ENCODE measurements at regions not wholly inside any gene's neighbourhood (a gene's known extent, or its start where the extent isn't known, plus 50 kb on each side); places are given as distances from the start of the nearest gene placed in this dataset.

GRCh38 chr4:31078661-31079060 is 358.5 kb downstream of the PCDH7 start:
- Histone ChIP-seq H3K4me1 (ENCODE audit: insufficient read depth, low read length, poor library complexity, severe bottlenecking) (no peaks in the 10 kb centered on the region), H3K4me3 (ENCODE audit: low read length, poor library complexity, severe bottlenecking) (no peak overlapping the region), H4K20me1 (ENCODE audit: insufficient read depth, low read length, poor library complexity, severe bottlenecking) (peaks cover 2% of the 10 kb centered on the region), H3F3A (ENCODE audit: low read depth) (no peaks in the 10 kb centered on the region), H3K79me2 (ENCODE audit: insufficient read depth, low read length) (no peaks in the 10 kb centered on the region), H3K27me3 (ENCODE audit: insufficient read depth, low read length, poor library complexity, severe bottlenecking) (no peaks in the 10 kb centered on the region), H3K36me3 (ENCODE audit: insufficient read depth, low read length) (no peaks in the 10 kb centered on the region), H3K9me2 (replicated peaks; ENCODE audit: low read depth, low read length) (no peaks in the 10 kb centered on the region), H3K4me2 (ENCODE audit: low read depth, low read length, poor library complexity, severe bottlenecking) (no peak overlapping the region), H2AFZ (ENCODE audit: low read length) (no peak overlapping the region), H3K9me3 (ENCODE audit: insufficient read depth, low read depth, low read length) (no peaks in the 10 kb centered on the region), H3K9ac (ENCODE audit: low read depth, low read length, poor library complexity, severe bottlenecking) (no peak overlapping the region)
- TF ChIP-seq CTCF (conservative IDR thresholded peaks at IDR 0.05; ENCODE audit: low read length) (no peak), EZH2phosphoT487 (IDR thresholded peaks at IDR 0.05; ENCODE audit: borderline replicate concordance) (no peak)

GRCh38 chr4:31080887-31081286 is 360.7 kb downstream of the PCDH7 start:
- TF ChIP-seq EZH2phosphoT487 (IDR thresholded peaks at IDR 0.05; ENCODE audit: borderline replicate concordance) = no peak
- TF ChIP-seq CTCF (conservative IDR thresholded peaks at IDR 0.05; ENCODE audit: low read length) = no peak
- H3K4me3 ChIP-seq (ENCODE audit: low read length, poor library complexity, severe bottlenecking) = no peak overlapping the region

GRCh38 chr4:31081366-31081765 is 361.2 kb downstream of the PCDH7 start:
- H3K4me2 ChIP-seq (ENCODE audit: low read depth, low read length, poor library complexity, severe bottlenecking) = no peak overlapping the region
- H2AFZ ChIP-seq (ENCODE audit: low read length) = no peak overlapping the region

More at GRCh38 chr4:31080887-31081286, 360.7 kb downstream of the PCDH7 start:
- Histone ChIP-seq H3K4me1 (ENCODE audit: insufficient read depth, low read length, poor library complexity, severe bottlenecking) (no peaks in the 10 kb centered on the region), H3K9ac (ENCODE audit: low read depth, low read length, poor library complexity, severe bottlenecking) (no peak overlapping the region), H3K27me3 (ENCODE audit: insufficient read depth, low read length, poor library complexity, severe bottlenecking) (no peaks in the 10 kb centered on the region), H4K20me1 (ENCODE audit: insufficient read depth, low read length, poor library complexity, severe bottlenecking) (peaks cover 2% of the 10 kb centered on the region), H3K79me2 (ENCODE audit: insufficient read depth, low read length) (no peaks in the 10 kb centered on the region), H3K9me3 (ENCODE audit: insufficient read depth, low read depth, low read length) (no peaks in the 10 kb centered on the region), H3K36me3 (ENCODE audit: insufficient read depth, low read length) (no peaks in the 10 kb centered on the region), H3F3A (ENCODE audit: low read depth) (no peaks in the 10 kb centered on the region), H3K9me2 (replicated peaks; ENCODE audit: low read depth, low read length) (no peaks in the 10 kb centered on the region), H3K4me2 (ENCODE audit: low read depth, low read length, poor library complexity, severe bottlenecking) (no peak overlapping the region), H2AFZ (ENCODE audit: low read length) (no peak overlapping the region)

More at GRCh38 chr4:31081366-31081765, 361.2 kb downstream of the PCDH7 start:
- Histone ChIP-seq H3K36me3 (ENCODE audit: insufficient read depth, low read length) (no peaks in the 10 kb centered on the region), H3F3A (ENCODE audit: low read depth) (no peaks in the 10 kb centered on the region), H3K27me3 (ENCODE audit: insufficient read depth, low read length, poor library complexity, severe bottlenecking) (no peaks in the 10 kb centered on the region), H3K4me1 (ENCODE audit: insufficient read depth, low read length, poor library complexity, severe bottlenecking) (no peaks in the 10 kb centered on the region), H3K9me3 (ENCODE audit: insufficient read depth, low read depth, low read length) (no peaks in the 10 kb centered on the region), H4K20me1 (ENCODE audit: insufficient read depth, low read length, poor library complexity, severe bottlenecking) (peaks cover 2% of the 10 kb centered on the region), H3K4me3 (ENCODE audit: low read length, poor library complexity, severe bottlenecking) (no peak overlapping the region), H3K79me2 (ENCODE audit: insufficient read depth, low read length) (no peaks in the 10 kb centered on the region), H3K9me2 (replicated peaks; ENCODE audit: low read depth, low read length) (no peaks in the 10 kb centered on the region), H3K9ac (ENCODE audit: low read depth, low read length, poor library complexity, severe bottlenecking) (no peak overlapping the region)
- TF ChIP-seq EZH2phosphoT487 (IDR thresholded peaks at IDR 0.05; ENCODE audit: borderline replicate concordance) = no peak
- TF ChIP-seq CTCF (conservative IDR thresholded peaks at IDR 0.05; ENCODE audit: low read length) = no peak

All from Loucy (cell line).